ENCODE measurements at regions not wholly inside any gene's neighbourhood (a gene's known extent, or its start where the extent isn't known, plus 50 kb on each side); places are given as distances from the start of the nearest gene placed in this dataset.
"Not testable (repeated sequence)": the region's sequence is repeated elsewhere in the genome, so short reads cannot be mapped to it uniquely, and the experiment has no call there.

DNA sequence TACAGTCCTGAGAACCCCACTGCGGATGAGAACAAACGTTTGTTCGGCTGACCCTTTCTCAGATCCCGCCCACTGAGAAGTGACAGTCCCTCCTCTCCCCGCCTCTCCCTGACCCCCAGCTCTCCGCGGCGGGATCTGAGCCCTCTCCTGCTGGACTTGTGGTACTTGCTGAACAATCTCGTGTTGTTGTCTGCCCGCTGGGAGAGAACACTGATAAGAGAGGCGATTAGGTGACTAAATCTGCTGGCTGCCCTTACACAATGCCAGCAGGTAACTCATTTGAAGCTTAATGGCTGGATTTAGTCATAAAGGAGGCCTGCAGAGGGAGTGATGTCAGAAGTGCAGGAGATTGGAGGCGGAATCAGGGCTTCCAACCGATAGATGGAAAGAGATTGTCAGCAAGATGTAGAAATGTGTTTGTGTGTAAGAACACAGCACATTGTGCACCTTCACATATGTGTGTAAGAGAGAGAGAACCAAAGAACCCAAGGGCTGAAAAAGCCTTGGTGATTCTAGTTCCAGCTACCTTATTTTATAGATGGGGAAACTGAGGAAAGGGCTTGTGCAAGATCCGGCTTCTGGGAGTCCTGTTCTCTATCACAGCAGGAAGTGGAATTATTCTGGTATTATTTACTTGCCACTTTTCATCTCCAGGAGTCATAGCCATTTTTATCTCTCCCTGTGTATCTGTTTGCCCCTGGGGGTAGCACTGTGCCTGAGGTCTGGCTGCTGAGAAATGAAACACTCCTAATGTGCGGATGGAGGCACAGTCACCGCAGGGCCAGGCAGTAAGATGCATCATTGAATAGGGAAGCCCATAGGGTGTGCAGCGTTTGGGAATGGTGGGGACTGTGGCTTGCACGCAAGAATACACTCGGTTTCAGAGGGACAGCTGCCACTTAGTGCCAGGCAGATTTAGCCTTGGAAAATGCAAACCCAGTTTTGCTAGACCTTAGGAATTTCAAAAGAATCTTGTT is 203.7 kb upstream of the MSX2 start:
- DNase-seq (ENCODE audit: low read depth, low spot score): no peak

DNA sequence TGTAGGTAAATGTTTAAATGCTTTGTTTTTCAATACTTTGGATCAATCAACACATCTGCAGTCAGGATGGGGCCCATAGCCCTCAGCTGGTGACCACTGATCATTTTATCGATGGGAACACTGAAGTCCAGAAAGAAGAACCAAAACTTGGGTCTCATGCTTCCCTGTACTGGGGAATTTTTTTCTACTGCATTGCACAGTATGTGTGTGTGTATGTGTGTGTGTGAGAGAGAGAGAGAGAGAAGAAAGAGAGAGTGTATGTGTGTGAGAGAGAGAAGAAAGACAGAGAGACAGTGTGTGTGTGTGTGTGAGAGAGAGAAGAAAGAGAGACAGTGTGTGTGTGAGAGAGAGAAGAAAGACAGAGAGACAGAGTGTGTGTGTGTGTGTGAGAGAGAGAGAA is 202.9 kb upstream of the MSX2 start:
- DNase-seq (ENCODE audit: low read depth, low spot score): no peak

DNA sequence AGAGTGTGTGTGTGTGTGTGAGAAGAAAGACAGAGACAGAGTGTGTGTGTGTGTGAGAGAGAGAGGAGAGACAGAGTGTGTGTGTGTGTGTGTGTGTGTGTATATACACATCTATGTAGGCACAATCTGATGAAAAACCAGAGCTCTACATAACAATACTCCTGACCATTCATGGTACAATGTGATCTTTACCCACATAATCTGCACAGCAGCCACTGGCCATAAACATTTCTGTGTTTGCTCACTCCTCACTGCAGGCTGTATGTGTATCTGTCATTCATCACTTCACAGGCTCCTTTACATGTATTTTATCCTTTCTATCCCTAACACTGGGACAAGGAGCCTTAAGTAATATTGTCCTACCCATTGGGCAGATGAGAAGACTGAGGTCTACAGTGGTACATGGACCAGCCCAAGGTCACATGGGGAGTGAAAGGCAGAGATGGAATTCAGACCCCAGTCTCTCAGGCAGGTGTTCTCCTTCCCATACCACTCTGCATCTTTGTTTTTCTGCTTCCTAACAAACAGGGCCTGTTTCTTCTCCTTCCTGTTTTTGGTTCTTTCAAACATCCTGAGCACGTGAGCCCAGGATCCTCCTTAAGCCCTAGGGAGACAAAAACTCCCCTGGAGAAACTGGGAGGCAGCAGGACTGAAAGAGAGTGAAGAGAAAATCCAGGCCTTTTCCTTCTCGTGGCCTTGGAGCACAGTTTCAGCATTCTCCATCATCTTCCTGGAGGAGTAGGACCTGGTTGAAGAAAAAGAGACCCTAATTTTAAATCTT is 201.7 kb upstream of the MSX2 start:
- no peak for DNase-seq (ENCODE audit: low read depth, low spot score)

DNA sequence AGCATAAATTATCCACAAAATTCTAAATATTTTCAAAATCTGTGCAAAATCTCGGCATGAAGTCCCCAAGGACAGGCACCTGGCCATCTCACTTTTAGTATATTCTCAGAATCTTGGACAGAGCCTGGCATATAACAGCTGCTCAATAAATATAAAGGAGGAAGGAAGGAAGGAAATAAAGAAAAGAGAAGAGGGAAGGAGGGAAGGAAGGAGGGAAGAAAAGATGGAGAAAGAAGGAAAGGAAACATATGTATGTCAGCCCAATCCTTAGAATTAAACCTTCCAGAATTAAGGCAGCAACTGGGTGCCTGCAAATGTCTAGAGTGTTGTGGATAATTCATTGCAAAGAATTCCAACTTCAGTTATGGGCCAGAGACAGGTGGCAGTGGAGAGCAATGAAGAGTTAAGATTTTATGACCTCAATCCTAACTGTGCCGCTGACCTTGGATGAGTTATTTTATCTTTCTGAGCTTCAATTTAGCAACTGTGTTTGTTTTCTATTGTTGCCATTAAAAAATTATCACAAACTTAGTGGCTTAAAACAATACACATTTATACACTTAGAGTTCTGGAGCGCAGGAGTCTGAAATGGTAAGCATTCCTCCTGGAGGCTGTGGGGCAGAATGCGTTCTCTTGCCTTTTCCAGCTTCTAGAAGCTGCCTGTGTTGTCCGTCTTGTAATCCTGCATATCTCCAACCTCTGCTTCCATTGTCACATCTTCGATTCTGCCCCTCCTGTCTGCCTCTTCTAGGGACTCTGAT is 200.9 kb upstream of the MSX2 start:
- DNase-seq (ENCODE audit: low read depth, low spot score): no peak

GRCh38 chr5:174524351-174524750 is 200.0 kb upstream of the MSX2 start:
- DNase-seq (ENCODE audit: low read depth, low spot score): no peak

GRCh38 chr5:174526177-174526576 is 198.2 kb upstream of the MSX2 start:
- no peak for DNase-seq (ENCODE audit: low read depth, low spot score)

DNA sequence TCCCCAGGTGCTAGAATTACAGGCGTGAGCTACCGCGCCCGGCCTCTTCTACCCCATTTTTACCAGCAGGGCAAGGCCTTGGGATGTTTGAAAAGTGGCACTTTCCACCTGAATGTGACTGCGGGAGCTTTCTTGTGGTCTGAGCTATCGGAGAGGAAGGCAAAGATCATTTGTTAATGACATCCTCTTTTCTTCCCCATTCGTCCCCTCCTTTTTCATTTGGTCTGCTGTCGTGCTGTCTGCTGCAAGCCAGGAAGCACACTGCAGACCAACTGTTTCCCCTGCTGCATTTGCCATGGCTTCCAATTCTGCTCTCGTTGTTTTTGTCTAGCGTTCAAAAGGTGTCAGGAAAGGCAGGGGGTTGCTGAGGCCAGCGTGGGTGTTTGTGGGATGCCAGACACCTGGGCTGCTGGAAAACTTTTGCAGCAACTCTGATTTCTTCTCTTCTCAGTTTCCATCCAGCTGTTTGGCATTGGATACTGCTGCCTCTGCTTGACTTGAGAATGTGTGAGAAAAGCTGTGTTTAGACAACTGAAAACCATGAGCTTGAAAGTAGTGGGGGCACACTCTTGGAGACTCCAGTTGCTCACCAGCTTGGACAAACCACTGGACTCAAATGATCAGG is 196.4 kb upstream of the MSX2 start:
- DNase-seq (ENCODE audit: low read depth, low spot score): no peak

- no peak for DNase-seq (ENCODE audit: low read depth, low spot score)
These were observed 195.4 kb upstream of the MSX2 start for GRCh38 chr5:174528821-174529544.

GRCh38 chr5:174529925-174530681 is 194.3 kb upstream of the MSX2 start:
- DNase-seq (ENCODE audit: low read depth, low spot score): no peak

DNA sequence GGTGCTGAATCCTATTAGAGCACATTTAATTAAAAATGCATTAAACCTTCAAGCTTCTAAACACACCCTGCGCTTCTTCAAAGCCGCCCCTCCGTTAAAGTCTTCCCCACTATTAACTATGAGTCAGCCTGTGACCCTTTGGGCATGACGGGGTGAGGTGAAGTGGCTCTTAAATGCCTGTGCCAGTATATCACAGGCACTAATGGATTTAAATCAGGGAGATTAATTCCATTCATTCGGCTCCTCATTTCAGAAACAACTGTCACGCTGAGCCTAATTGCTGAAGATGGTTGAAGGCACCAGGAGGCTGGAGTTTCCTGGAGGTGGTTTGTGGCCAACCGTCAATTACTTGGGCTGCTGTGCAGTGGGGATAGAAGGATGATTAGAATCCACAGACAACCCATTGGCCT is 192.6 kb upstream of the MSX2 start:
- DNase-seq (ENCODE audit: low read depth, low spot score): no peak

- peak; percentile 81 for DNase-seq (ENCODE audit: low read depth, low spot score)
These were observed 191.6 kb upstream of the MSX2 start for GRCh38 chr5:174532455-174533453.

GRCh38 chr5:174533751-174534241 is 190.6 kb upstream of the MSX2 start:
- peak; percentile 40 for DNase-seq (ENCODE audit: low read depth, low spot score)

GRCh38 chr5:174535669-174536068 is 188.7 kb upstream of the MSX2 start:
- DNase-seq (ENCODE audit: low read depth, low spot score): no peak

DNA sequence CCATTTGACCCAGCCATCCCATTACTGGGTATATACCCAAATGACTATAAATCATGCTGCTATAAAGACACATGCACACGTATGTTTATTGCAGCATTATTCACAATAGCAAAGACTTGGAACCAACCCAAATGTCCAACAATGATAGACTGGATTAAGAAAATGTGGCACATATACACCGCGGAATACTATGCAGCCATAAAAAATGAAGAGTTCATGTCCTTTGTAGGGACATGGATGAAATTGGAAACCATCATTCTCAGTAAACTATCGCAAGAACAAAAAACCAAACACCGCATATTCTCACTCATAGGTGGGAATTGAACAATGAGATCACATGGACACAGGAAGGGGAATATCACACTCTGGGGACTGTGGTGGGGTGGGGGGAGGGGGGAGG is 184.6 kb upstream of the MSX2 start:
- DNase-seq (ENCODE audit: low read depth, low spot score): not testable (repeated sequence)

GRCh38 chr5:174542037-174542436 is 182.3 kb upstream of the MSX2 start:
- DNase-seq (ENCODE audit: low read depth, low spot score): no peak

DNA sequence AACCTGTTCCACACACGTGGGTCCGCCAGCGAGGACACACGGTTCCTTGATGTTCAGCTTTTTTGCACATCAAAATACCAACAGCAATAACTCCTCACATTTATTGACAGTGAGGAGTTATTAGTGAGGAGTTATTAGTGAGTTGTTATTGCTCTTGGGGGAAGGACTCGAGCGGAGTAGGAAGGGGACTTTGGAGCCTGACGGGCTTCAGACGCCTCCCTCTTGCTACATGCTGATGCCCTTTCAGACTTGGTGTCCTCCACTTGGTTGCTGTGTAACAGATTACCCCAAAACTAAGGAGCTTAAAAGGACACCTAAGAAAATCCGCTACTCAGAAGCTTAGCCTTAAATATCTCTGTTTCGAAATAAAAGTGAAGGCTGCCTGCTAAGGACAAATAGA is 181.9 kb upstream of the MSX2 start:
- no peak for DNase-seq (ENCODE audit: low read depth, low spot score)

DNA sequence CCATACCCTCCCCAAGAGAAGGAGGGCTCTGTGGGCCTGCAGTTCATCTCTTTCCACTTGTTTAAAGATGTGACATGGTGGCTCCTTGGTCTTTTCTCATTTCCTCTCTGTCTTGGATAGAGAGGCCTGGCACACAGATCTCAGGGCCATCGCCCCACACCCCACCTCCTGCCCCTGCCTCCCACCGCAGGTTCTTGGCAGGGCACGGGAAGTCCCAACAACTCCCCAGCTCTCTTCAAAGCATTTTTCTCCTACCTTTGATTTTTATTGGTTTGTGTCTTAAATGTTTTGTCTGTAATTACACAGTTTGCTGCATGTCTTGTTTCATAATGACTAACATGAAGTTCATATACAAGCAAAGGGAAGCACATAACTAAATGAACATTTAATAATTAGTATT is 178.5 kb upstream of the MSX2 start:
- DNase-seq (ENCODE audit: low read depth, low spot score): no peak

GRCh38 chr5:174547814-174548213 is 176.6 kb upstream of the MSX2 start:
- DNase-seq (ENCODE audit: low read depth, low spot score): no peak

- no peak for DNase-seq (ENCODE audit: low read depth, low spot score)
These were observed 175.1 kb upstream of the MSX2 start for GRCh38 chr5:174549254-174549653.
